ENCODE measurements at regions not wholly inside any gene's neighbourhood (a gene's known extent, or its start where the extent isn't known, plus 50 kb on each side); places are given as distances from the start of the nearest gene placed in this dataset.

- Histone ChIP-seq H3K36me3 (no peaks in the 10 kb centered on the region), H3K27me3 (no peaks in the 10 kb centered on the region), H3K27ac (no peak overlapping the region), H3K9me3 (no peaks in the 10 kb centered on the region), H3K4me3 (no peak overlapping the region), H3K4me1 (no peaks in the 10 kb centered on the region)
- ATAC-seq = no peak
- in situ Hi-C loops (cut with MboI; ENCODE audit: low sequenced_read_pairs in 4 of 4) = no loop called here
- DNase-seq = no peak
- intact Hi-C loops (cut with DNase I; ENCODE audit: low total_unique reads) = no loop called here
- TF ChIP-seq POLR2A (IDR thresholded peaks at IDR 0.05) = no peak
- TF ChIP-seq, protein P1, sequence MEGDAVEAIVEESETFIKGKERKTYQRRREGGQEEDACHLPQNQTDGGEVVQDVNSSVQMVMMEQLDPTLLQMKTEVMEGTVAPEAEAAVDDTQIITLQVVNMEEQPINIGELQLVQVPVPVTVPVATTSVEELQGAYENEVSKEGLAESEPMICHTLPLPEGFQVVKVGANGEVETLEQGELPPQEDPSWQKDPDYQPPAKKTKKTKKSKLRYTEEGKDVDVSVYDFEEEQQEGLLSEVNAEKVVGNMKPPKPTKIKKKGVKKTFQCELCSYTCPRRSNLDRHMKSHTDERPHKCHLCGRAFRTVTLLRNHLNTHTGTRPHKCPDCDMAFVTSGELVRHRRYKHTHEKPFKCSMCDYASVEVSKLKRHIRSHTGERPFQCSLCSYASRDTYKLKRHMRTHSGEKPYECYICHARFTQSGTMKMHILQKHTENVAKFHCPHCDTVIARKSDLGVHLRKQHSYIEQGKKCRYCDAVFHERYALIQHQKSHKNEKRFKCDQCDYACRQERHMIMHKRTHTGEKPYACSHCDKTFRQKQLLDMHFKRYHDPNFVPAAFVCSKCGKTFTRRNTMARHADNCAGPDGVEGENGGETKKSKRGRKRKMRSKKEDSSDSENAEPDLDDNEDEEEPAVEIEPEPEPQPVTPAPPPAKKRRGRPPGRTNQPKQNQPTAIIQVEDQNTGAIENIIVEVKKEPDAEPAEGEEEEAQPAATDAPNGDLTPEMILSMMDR (IDR thresholded peaks at IDR 0.05 in 4 of 5, conservative IDR thresholded peaks at IDR 0.05 in 1 of 5) = no peak
Measured at GRCh38 chr15:97566961-97567360, 393.5 kb upstream of the ARRDC4 start.

DNA sequence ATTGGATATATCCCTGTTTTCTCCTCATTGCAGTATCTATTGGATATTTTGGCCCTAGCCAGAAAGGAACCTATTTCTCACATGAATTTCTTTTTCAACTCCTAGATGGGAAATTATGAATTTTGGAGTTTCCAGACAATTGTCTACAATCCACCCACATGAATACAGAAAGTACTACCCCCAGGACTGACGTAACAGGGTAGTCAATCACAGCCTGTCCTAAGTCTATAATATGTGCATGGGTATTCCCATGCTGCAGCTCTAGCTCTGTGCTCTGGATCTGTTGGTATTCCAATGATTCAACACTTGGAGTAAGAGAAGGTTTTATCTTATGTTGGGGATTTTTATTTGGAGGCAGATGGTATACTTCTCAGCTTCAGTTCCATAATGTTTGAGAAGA lies 393.1 kb upstream of the ARRDC4 start:
- Histone ChIP-seq H3K27me3 (no peaks in the 10 kb centered on the region), H3K36me3 (no peaks in the 10 kb centered on the region), H3K4me1 (no peaks in the 10 kb centered on the region), H3K4me3 (no peak overlapping the region), H3K27ac (no peak overlapping the region), H3K9me3 (no peaks in the 10 kb centered on the region)
- ATAC-seq = no peak
- intact Hi-C loops (cut with DNase I; ENCODE audit: low total_unique reads) (no loop called here), in situ Hi-C loops (cut with MboI; ENCODE audit: low sequenced_read_pairs in 4 of 4) (no loop called here)
- no peak for DNase-seq
- no peak for TF ChIP-seq POLR2A (IDR thresholded peaks at IDR 0.05)
- TF ChIP-seq, protein P1 (IDR thresholded peaks at IDR 0.05 in 4 of 5, conservative IDR thresholded peaks at IDR 0.05 in 1 of 5) = no peak

DNA sequence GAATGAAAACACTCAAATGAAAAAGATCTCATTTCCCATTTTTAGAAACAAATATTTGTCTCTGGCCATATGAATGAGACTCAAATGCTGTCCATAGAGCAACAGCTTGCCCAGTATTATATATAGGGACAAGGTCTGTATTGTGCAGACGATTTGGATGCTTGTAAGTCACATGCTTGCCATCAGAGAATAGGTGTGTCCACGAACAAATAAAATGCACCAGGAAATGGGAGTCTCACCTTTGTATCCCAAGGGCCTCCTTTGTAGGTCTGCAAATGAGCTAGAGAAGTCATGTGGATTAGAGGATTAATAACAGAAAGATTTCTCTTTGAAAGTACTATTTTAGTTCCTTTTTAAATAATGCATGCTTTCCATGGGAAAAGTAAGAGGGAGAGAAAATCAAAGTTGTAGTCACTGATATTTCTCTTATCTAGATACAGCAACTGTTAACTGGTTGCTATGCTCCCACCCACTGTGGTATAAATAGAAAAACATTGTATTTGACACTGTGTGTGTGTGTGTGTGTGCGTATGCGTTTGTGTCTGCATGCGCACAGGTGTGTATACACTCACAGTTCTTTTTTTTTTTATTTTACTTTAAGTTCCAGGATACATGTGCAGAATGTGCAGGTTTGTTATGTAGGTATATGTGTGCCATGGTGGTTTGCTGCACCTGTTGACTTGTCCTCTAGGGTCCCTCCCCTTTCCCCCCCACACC lies 383.4 kb upstream of the ARRDC4 start:
- TF ChIP-seq, protein P1 (IDR thresholded peaks at IDR 0.05 in 4 of 5, conservative IDR thresholded peaks at IDR 0.05 in 1 of 5) = no peak
- TF ChIP-seq POLR2A (IDR thresholded peaks at IDR 0.05) = no peak
- no peak overlapping the region for H3K27ac ChIP-seq
- H3K27me3 ChIP-seq = no peaks in the 10 kb centered on the region
- H3K4me3 ChIP-seq = no peak overlapping the region
- intact Hi-C loops (cut with DNase I; ENCODE audit: low total_unique reads) (no loop called here), in situ Hi-C loops (cut with MboI; ENCODE audit: low sequenced_read_pairs in 4 of 4) (no loop called here)
- no peak for DNase-seq
- no peaks in the 10 kb centered on the region for H3K9me3 ChIP-seq
- no peaks in the 10 kb centered on the region for H3K4me1 ChIP-seq
- H3K36me3 ChIP-seq = no peaks in the 10 kb centered on the region
- no peak for ATAC-seq

GRCh38 chr15:97585408-97585807 lies 375.1 kb upstream of the ARRDC4 start:
- no peak overlapping the region for H3K4me3 ChIP-seq
- TF ChIP-seq, protein P1 (IDR thresholded peaks at IDR 0.05 in 4 of 5, conservative IDR thresholded peaks at IDR 0.05 in 1 of 5) = no peak
- no peak for TF ChIP-seq POLR2A (IDR thresholded peaks at IDR 0.05)
- no peak for DNase-seq
- no peak overlapping the region for H3K27ac ChIP-seq
- no peaks in the 10 kb centered on the region for H3K27me3 ChIP-seq
- in situ Hi-C loops (cut with MboI; ENCODE audit: low sequenced_read_pairs in 4 of 4) = no loop called here
- no peak for ATAC-seq
- intact Hi-C loops (cut with DNase I; ENCODE audit: low total_unique reads) = no loop called here
- no peaks in the 10 kb centered on the region for H3K4me1 ChIP-seq
- no peaks in the 10 kb centered on the region for H3K36me3 ChIP-seq
- H3K9me3 ChIP-seq = no peaks in the 10 kb centered on the region

GRCh38 chr15:97592778-97593177 lies 367.7 kb upstream of the ARRDC4 start:
- in situ Hi-C loops (cut with MboI; ENCODE audit: low sequenced_read_pairs in 4 of 4) = no loop called here
- intact Hi-C loops (cut with DNase I; ENCODE audit: low total_unique reads) = no loop called here
- no peak for TF ChIP-seq POLR2A (IDR thresholded peaks at IDR 0.05)
- TF ChIP-seq, protein P1 (IDR thresholded peaks at IDR 0.05 in 4 of 5, conservative IDR thresholded peaks at IDR 0.05 in 1 of 5) = no peak
- Histone ChIP-seq H3K4me1 (no peaks in the 10 kb centered on the region), H3K36me3 (no peaks in the 10 kb centered on the region), H3K27ac (no peak overlapping the region), H3K9me3 (no peaks in the 10 kb centered on the region), H3K4me3 (no peak overlapping the region), H3K27me3 (no peaks in the 10 kb centered on the region)
- ATAC-seq = no peak
- DNase-seq = no peak

Measured in gastrocnemius medialis (tissue), 4 donors.